Liver (tissue), 8 donors: ENCODE measurements at regions not wholly inside any gene's neighbourhood (a gene's known extent, or its start where the extent isn't known, plus 50 kb on each side); places are given as distances from the start of the nearest gene placed in this dataset.

Source experiments
- DNase-seq: peaks from one replicate; pipeline ENCODE4 v3.0.0-alpha.2; 2017; ENCODE audit warnings: low spot score
- H3K27ac ChIP-seq, 2 donors: one replicate each; pipeline ENCODE4 v1.7.0; 2013; ENCODE audit warnings: inconsistent platforms in 2 of 2, low read length in 2 of 2, control low read depth in 1 of 2, low read depth in 1 of 2, mild to moderate bottlenecking in 1 of 2
- H3K27me3 ChIP-seq, 4 donors: one replicate each; pipeline versions ENCODE4 v1.6.1 to v1.7.0; 2013; ENCODE audit warnings: low read length in 3 of 4, inconsistent platforms in 1 of 4, mild to moderate bottlenecking in 1 of 4, moderate library complexity in 1 of 4; ENCODE audit not compliant: control insufficient read depth in 4 of 4, insufficient read depth in 4 of 4
- H3K36me3 ChIP-seq, 4 donors: one replicate each; pipeline versions ENCODE4 v1.6.1 to v1.7.0; 2013; ENCODE audit warnings: low read length in 3 of 4, mild to moderate bottlenecking in 3 of 4, low read depth in 1 of 4, moderate library complexity in 1 of 4; ENCODE audit not compliant: control insufficient read depth in 4 of 4, insufficient read depth in 3 of 4
- H3K4me1 ChIP-seq, 4 donors: one replicate each; pipeline versions ENCODE4 v1.6.1 to v1.7.0; 2013; ENCODE audit warnings: low read length in 3 of 4, mild to moderate bottlenecking in 3 of 4, moderate library complexity in 1 of 4; ENCODE audit not compliant: control insufficient read depth in 4 of 4, insufficient read depth in 4 of 4
- H3K4me3 ChIP-seq, 3 donors: one replicate each; pipeline versions ENCODE4 v1.6.1 to v1.7.0; 2013; ENCODE audit warnings: low read length in 3 of 3, control low read depth in 1 of 3, low read depth in 1 of 3, mild to moderate bottlenecking in 1 of 3
- H3K9ac ChIP-seq, 2 donors: one replicate each; pipeline ENCODE4 v1.7.0; 2013; ENCODE audit warnings: low read length in 2 of 2, mild to moderate bottlenecking in 2 of 2, moderate library complexity in 2 of 2, control low read depth in 1 of 2, low read depth in 1 of 2
- H3K9me3 ChIP-seq, 4 donors: one replicate each; pipeline versions ENCODE4 v1.6.1 to v1.7.0; 2013; ENCODE audit warnings: low read length in 3 of 4; ENCODE audit not compliant: control insufficient read depth in 4 of 4
- ATF3 ChIP-seq: IDR thresholded peaks from 2 replicates; pipeline ENCODE4 v1.6.1; 2016; ENCODE audit warnings: antibody characterized with exemption
- CTCF ChIP-seq: fragments of 150-350 bp; IDR thresholded peaks from 2 replicates; pipeline ENCODE4 v1.5.1; 2017; ENCODE audit warnings: improper control_type of control experiment, low read depth, low read length; ENCODE audit not compliant: missing input control
- EGR1 ChIP-seq, 2 donors: IDR thresholded peaks; 2 replicates each; pipeline ENCODE4 v1.6.1; 2016 to 2018; ENCODE audit warnings: antibody characterized with exemption in 2 of 2, low read depth in 2 of 2
- FOXA1 ChIP-seq: IDR thresholded peaks from 2 replicates; pipeline ENCODE4 v1.6.1; 2016; ENCODE audit warnings: antibody characterized with exemption
- FOXA2 ChIP-seq: IDR thresholded peaks from 2 replicates; pipeline ENCODE4 v1.6.1; 2016; ENCODE audit warnings: antibody characterized with exemption
- GABPA ChIP-seq, 2 donors: IDR thresholded peaks in 1 of 2; conservative IDR thresholded peaks in 1 of 2; 2 replicates each; pipeline ENCODE4 v1.6.1; 2016; ENCODE audit warnings: antibody characterized with exemption in 2 of 2, mild to moderate bottlenecking in 1 of 2, moderate library complexity in 1 of 2
- HNF4A ChIP-seq, 2 donors: conservative IDR thresholded peaks; 2 replicates each; pipeline ENCODE4 v1.6.1; 2016; ENCODE audit warnings: antibody characterized with exemption in 2 of 2, mild to moderate bottlenecking in 2 of 2
- HNF4G ChIP-seq: IDR thresholded peaks from 2 replicates; pipeline ENCODE4 v1.6.1; 2016; ENCODE audit warnings: antibody characterized with exemption
- JUND ChIP-seq, 2 donors: IDR thresholded peaks; 2 replicates each; pipeline ENCODE4 v1.6.1; 2016; ENCODE audit warnings: antibody characterized with exemption in 2 of 2
- MAX ChIP-seq: IDR thresholded peaks from 2 replicates; pipeline ENCODE4 v1.6.1; 2016; ENCODE audit warnings: antibody characterized with exemption
- NR2F2 ChIP-seq: IDR thresholded peaks from 2 replicates; pipeline ENCODE4 v1.6.1; 2016; ENCODE audit warnings: antibody characterized with exemption
- RAD21 ChIP-seq, 2 donors: IDR thresholded peaks; 2 replicates each; pipeline ENCODE4 v1.6.1; 2016; ENCODE audit warnings: antibody characterized with exemption in 2 of 2, mild to moderate bottlenecking in 2 of 2
- REST ChIP-seq: IDR thresholded peaks from 2 replicates; pipeline ENCODE4 v1.6.1; 2016; ENCODE audit warnings: antibody characterized with exemption, mild to moderate bottlenecking
- RXRA ChIP-seq, 2 donors: IDR thresholded peaks; 2 replicates each; pipeline ENCODE4 v1.6.1; 2017 to 2018; ENCODE audit warnings: antibody characterized with exemption in 2 of 2, mild to moderate bottlenecking in 1 of 2
- SP1 ChIP-seq: IDR thresholded peaks from 2 replicates; pipeline ENCODE4 v1.6.1; 2018; ENCODE audit warnings: antibody characterized with exemption, mild to moderate bottlenecking
- TAF1 ChIP-seq: conservative IDR thresholded peaks from 2 replicates; pipeline ENCODE4 v1.6.1; 2016; ENCODE audit warnings: antibody characterized with exemption, mild to moderate bottlenecking
- YY1 ChIP-seq: IDR thresholded peaks from 2 replicates; pipeline ENCODE4 v1.6.1; 2016; ENCODE audit warnings: antibody characterized with exemption, mild to moderate bottlenecking
- ZBTB33 ChIP-seq: IDR thresholded peaks from 2 replicates; pipeline ENCODE4 v1.6.1; 2016; ENCODE audit warnings: antibody characterized with exemption
- WGBS: extraction: QIAGEN DNeasy Blood & Tissue Kit; methylation state at CpG from one replicate; pipeline ENCODE4 v1.1.7; 2013; 5-methylcytosine and 5-hydroxymethylcytosine counted together
- donor health status: healthy.
- donor health status: healthy.
- donor health status: healthy.
- donor health status: healthy.
- donor health status: healthy.

GRCh38 chr2:184463866-184464248 is 134.5 kb upstream of the ZNF804A start:
- Histone ChIP-seq H3K9ac (no peak overlapping the region), H3K4me3 (peak overlapping the region in 1 of 3 donors; percentile 47), H3K27ac (peak overlapping the region in 1 of 2 donors; percentile 72), H3K36me3 (no peaks in the 10 kb centered on the region), H3K4me1 (peaks cover 0 to 14% (median 4%) of the 10 kb centered on the region in 4 donors), H3K9me3 (no peaks in the 10 kb centered on the region), H3K27me3 (no peaks in the 10 kb centered on the region)
- TF ChIP-seq JUND (IDR thresholded peaks at IDR 0.05), result peak in 1 of 2 donors; percentile 7
- no peak for TF ChIP-seq ZBTB33
- no peak for TF ChIP-seq HNF4G
- TF ChIP-seq EGR1 (IDR thresholded peaks at IDR 0.05; ENCODE audit: low read depth in 2 of 2), result no peak
- DNase-seq, result no peak
- 20% methylated on average over 1 of the region's 1 CpG for WGBS

GRCh38 chr2:184468826-184469225 is 129.5 kb upstream of the ZNF804A start:
- H3K9ac ChIP-seq, result no peak overlapping the region
- H3K36me3 ChIP-seq, result no peaks in the 10 kb centered on the region
- H3K27ac ChIP-seq, result no peak overlapping the region
- 29% methylated on average over 3 of the region's 3 CpGs for WGBS
- H3K9me3 ChIP-seq, result no peaks in the 10 kb centered on the region
- H3K4me1 ChIP-seq, result peaks cover 0 to 5% (median 2%) of the 10 kb centered on the region in 4 donors
- TF ChIP-seq ZBTB33, result no peak
- TF ChIP-seq NR2F2, result no peak
- TF ChIP-seq TAF1, result no peak
- TF ChIP-seq ATF3, result no peak
- TF ChIP-seq YY1, result no peak
- TF ChIP-seq EGR1 (IDR thresholded peaks at IDR 0.05; ENCODE audit: low read depth in 2 of 2), result no peak
- no peak for TF ChIP-seq RAD21 (IDR thresholded peaks at IDR 0.05)
- no peak for TF ChIP-seq FOXA1
- TF ChIP-seq FOXA2, result no peak
- TF ChIP-seq GABPA (IDR thresholded peaks at IDR 0.05 in 1 of 2, conservative IDR thresholded peaks at IDR 0.05 in 1 of 2), result no peak
- TF ChIP-seq JUND (IDR thresholded peaks at IDR 0.05), result no peak
- TF ChIP-seq SP1, result no peak
- no peak for TF ChIP-seq CTCF
- TF ChIP-seq RXRA (IDR thresholded peaks at IDR 0.05), result no peak
- TF ChIP-seq HNF4G, result no peak
- TF ChIP-seq MAX, result no peak
- no peak for TF ChIP-seq REST
- TF ChIP-seq HNF4A (conservative IDR thresholded peaks at IDR 0.05), result no peak
- no peaks in the 10 kb centered on the region for H3K27me3 ChIP-seq
- no peak for DNase-seq
- peak overlapping the region in 1 of 3 donors; percentile 21 for H3K4me3 ChIP-seq
